ENCODE measurements at regions not wholly inside any gene's neighbourhood (a gene's known extent, or its start where the extent isn't known, plus 50 kb on each side); places are given as distances from the start of the nearest gene placed in this dataset.
"Not testable (repeated sequence)": the region's sequence is repeated elsewhere in the genome, so short reads cannot be mapped to it uniquely, and the experiment has no call there.

GRCh38 chr5:91499943-91500531 is 116.9 kb upstream of the ARRDC3 start:
- peak; percentile 28 to 58 (median 41) for DNase-seq

GRCh38 chr5:91495699-91496098 is 112.6 kb upstream of the ARRDC3 start:
- DNase-seq, result no peak

GRCh38 chr5:91494447-91494996 is 111.4 kb upstream of the ARRDC3 start:
- DNase-seq, result no peak

GRCh38 chr5:91493086-91493485 is 110.0 kb upstream of the ARRDC3 start:
- DNase-seq, result no peak

DNA sequence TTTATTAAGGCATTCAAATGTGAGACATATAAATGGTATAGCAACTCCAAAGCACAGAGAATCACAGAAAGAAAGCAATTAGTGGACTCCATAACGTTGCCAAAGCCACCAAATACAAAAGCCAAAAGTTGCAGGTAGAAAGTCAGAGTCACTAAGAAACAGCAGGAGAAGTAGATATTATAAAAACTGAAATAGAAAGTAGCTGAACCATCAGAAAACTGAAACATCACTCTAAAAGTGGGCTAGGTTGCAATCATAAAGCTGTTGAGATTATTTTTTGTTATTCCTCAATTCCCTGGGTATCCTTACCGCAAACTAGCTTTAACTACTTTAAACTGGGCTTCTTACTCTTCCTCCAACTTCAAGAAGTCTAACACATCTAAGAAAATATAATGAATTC is 108.1 kb upstream of the ARRDC3 start:
- DNase-seq, result no peak

- no peak for DNase-seq
Observed at GRCh38 chr5:91490316-91490715, 107.2 kb upstream of the ARRDC3 start.

DNA sequence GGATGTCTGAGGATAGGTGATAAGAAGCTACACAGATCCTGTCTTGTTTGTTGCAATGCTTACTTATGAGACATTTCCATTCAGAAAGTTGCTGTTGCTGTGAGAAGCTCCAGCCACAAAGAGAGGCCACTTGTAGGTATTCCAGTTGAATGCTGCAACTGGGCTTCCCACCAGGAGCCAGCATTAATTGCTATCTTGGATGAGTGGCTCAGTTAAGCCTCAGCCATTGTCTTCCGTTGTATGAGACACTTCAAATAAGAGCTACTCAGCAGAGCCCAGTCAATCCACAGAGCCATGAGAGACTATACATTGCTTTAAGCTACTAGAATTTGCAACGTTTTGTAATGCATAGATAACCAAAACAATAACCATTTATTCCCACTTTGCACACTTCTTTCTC is 104.3 kb upstream of the ARRDC3 start:
- no peak for DNase-seq

- DNase-seq, result no peak
Observed at GRCh38 chr5:91486638-91487037, 103.5 kb upstream of the ARRDC3 start.

GRCh38 chr5:91484662-91485061 is 101.5 kb upstream of the ARRDC3 start:
- DNase-seq, result no peak

DNA sequence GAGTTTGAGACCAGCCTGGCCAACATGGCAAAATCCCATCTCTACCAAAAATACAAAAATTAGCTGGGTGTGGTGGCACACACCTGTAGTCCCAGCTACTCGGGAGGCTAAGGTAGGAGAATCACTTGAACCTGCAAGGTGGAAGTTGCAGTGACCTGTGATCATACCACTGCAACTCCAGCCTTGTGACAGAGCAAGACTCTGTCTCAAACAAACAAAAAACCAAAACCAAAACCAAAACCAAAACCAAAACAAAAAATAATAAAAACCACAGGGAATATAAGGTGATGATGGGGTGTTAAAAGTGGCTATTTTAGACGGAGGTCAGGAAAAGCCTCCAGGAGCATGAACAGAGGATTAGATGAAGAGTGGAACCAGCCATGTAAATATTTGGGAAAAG is 96.3 kb upstream of the ARRDC3 start:
- DNase-seq, result not testable (repeated sequence)

GRCh38 chr5:91478096-91478495 is 95.0 kb upstream of the ARRDC3 start:
- DNase-seq, result no peak

GRCh38 chr5:91477408-91477807 is 94.3 kb upstream of the ARRDC3 start:
- DNase-seq, result no peak

DNA sequence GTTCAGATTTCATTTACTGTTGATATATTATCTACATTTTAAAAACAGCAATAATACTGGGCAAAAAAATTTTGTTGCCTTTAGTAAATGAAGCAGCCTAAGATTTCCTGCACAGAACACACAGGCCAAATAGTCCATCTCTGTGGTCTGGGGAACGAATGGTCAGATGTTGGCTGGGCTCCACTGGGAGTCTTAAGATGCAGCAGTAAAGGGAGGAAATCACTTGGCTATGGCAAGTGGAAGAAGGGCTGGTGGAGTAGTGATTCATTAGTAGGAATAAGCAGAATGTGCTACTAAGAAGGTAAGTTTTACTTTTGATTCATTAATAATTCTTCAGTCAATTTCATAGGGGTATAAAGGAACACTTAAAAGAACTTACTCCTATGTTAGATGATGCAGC is 91.1 kb upstream of the ARRDC3 start:
- no peak for DNase-seq

DNA sequence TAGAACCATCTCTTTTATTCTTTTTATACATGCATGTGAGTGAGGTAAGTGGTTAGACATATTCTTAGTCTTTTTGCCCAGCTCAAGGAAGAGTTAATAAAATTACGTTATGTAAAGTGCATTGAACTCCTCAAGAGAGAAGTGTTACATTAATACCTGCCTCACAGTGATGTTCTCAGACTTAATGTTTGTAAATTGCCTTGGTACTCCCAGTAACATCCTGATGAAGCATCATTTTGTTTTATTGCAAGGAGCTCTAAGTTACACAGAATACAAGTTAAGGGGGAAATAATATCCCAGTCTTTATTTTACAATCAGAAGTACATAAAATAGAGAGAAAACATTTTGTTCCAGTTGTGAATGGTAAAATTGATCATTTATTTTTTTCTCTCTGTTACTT is 89.5 kb upstream of the ARRDC3 start:
- DNase-seq, result no peak

DNA sequence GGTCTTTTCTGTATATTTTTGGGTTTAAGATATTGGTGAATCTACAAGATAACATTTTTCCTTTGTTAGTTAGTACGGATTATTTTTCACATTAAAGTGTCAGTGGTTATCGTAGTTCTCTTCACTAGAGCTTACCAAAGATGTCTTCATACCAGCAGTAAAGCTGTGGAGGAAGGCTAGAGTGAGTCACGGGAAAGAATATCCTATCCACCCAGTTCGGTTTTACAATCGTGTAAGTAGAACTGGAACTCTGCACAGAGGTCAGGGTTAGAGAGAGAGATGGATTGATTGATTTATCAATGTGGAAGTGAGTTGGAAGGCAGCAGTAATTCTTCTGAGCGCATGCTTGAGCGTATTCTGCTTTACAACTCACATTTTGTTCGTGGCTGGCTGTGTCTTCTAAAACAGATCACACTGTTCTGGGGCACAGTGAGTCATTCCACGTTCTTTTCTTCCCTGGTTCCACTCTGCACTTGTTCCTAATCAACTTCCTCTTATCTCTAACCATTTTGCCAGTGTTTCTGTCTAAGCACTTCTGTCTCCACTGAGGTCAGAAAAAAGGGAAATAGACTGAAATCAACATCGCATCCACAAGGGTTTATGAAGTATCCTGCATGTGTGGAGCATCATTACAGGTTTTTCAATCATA is 86.5 kb upstream of the ARRDC3 start:
- peak in 1 of 3 donors; percentile 9 for DNase-seq

- no peak for DNase-seq
Observed at GRCh38 chr5:91468651-91469422, 85.7 kb upstream of the ARRDC3 start.

- no peak for DNase-seq
Observed at GRCh38 chr5:91464886-91465646, 81.9 kb upstream of the ARRDC3 start.

- no peak for DNase-seq
Observed at GRCh38 chr5:91457681-91458058, 74.6 kb upstream of the ARRDC3 start.

GRCh38 chr5:91456928-91457680 is 74.0 kb upstream of the ARRDC3 start:
- DNase-seq, result no peak

- no peak for DNase-seq
Observed at GRCh38 chr5:91449083-91449482, 66.0 kb upstream of the ARRDC3 start.

GRCh38 chr5:91448079-91448478 is 65.0 kb upstream of the ARRDC3 start:
- DNase-seq, result not testable (repeated sequence)

All from muscle of back (tissue), 3 donors.